ENCODE measurements at regions not wholly inside any gene's neighbourhood (a gene's known extent, or its start where the extent isn't known, plus 50 kb on each side); places are given as distances from the start of the nearest gene placed in this dataset.

GRCh38 chr5:8842971-8843551, 702.8 kb downstream of the SEMA5A start:
- ChIA-PET CTCF (no interaction called here), POLR2A (no interaction called here)
- H3K9me3 ChIP-seq: no peaks in the 10 kb centered on the region
- no peak overlapping the region for H3K4me3 ChIP-seq (ENCODE audit: control insufficient read depth in 1 of 2, extremely low read depth in 1 of 2, low read length in 1 of 2)
- H3K36me3 ChIP-seq (ENCODE audit: control insufficient read depth in 2 of 2, extremely low read depth in 1 of 2, insufficient read depth in 1 of 2, low read length in 1 of 2): no peaks in the 10 kb centered on the region
- ATAC-seq (replicated peaks in 1 of 4) (no peak), DNase-seq (no peak)
- Mint-ChIP-seq H3K36me3 (no peaks in the 10 kb centered on the region), H3K27ac (no peak overlapping the region), H3K9me3 (peaks cover 6 to 12% (median 8%) of the 10 kb centered on the region in 3 donors), H3K27me3 (no peaks in the 10 kb centered on the region), H3K4me1 (no peaks in the 10 kb centered on the region), H3K4me3 (no peak overlapping the region)
- WGBS (ENCODE audit: insufficient coverage): 91% methylated on average over 4 of the region's 5 CpGs
- H3K4me1 ChIP-seq (ENCODE audit: control insufficient read depth in 1 of 2, extremely low read depth in 1 of 2, insufficient read depth in 2 of 2, low read length in 2 of 2): no peaks in the 10 kb centered on the region
- H3K27me3 ChIP-seq (replicated peaks in 1 of 2; ENCODE audit: control insufficient read depth in 2 of 2, extremely low read depth in 1 of 2, insufficient read depth in 2 of 2, low read length in 1 of 2): no peaks in the 10 kb centered on the region
- H3K27ac ChIP-seq (ENCODE audit: low read length): no peak overlapping the region

GRCh38 chr5:8843771-8844170, 702.1 kb downstream of the SEMA5A start:
- ChIA-PET CTCF (no interaction called here), POLR2A (no interaction called here)
- Histone ChIP-seq H3K27ac (ENCODE audit: low read length) (no peak overlapping the region), H3K27me3 (replicated peaks in 1 of 2; ENCODE audit: control insufficient read depth in 2 of 2, extremely low read depth in 1 of 2, insufficient read depth in 2 of 2, low read length in 1 of 2) (no peaks in the 10 kb centered on the region), H3K4me3 (ENCODE audit: control insufficient read depth in 1 of 2, extremely low read depth in 1 of 2, low read length in 1 of 2) (no peak overlapping the region), H3K9me3 (no peaks in the 10 kb centered on the region), H3K4me1 (ENCODE audit: control insufficient read depth in 1 of 2, extremely low read depth in 1 of 2, insufficient read depth in 2 of 2, low read length in 2 of 2) (no peaks in the 10 kb centered on the region), H3K36me3 (ENCODE audit: control insufficient read depth in 2 of 2, extremely low read depth in 1 of 2, insufficient read depth in 1 of 2, low read length in 1 of 2) (no peaks in the 10 kb centered on the region)
- Mint-ChIP-seq H3K27ac (no peak overlapping the region), H3K9me3 (peaks cover 3 to 15% (median 8%) of the 10 kb centered on the region in 3 donors), H3K4me3 (no peak overlapping the region), H3K27me3 (no peaks in the 10 kb centered on the region), H3K36me3 (no peaks in the 10 kb centered on the region), H3K4me1 (no peaks in the 10 kb centered on the region)
- DNase-seq (no peak), ATAC-seq (replicated peaks in 1 of 4) (no peak)
- WGBS (ENCODE audit: insufficient coverage): no CpG with 5 or more reads among the region's 7 CpGs

- no peaks in the 10 kb centered on the region for H3K4me1 ChIP-seq (ENCODE audit: control insufficient read depth in 1 of 2, extremely low read depth in 1 of 2, insufficient read depth in 2 of 2, low read length in 2 of 2)
- ATAC-seq (replicated peaks in 1 of 4) (no peak), DNase-seq (no peak)
- ChIA-PET CTCF (no interaction called here), POLR2A (no interaction called here)
- no peak overlapping the region for H3K27ac ChIP-seq (ENCODE audit: low read length)
- H3K4me3 ChIP-seq (ENCODE audit: control insufficient read depth in 1 of 2, extremely low read depth in 1 of 2, low read length in 1 of 2): no peak overlapping the region
- Mint-ChIP-seq H3K27me3 (no peaks in the 10 kb centered on the region), H3K4me1 (no peaks in the 10 kb centered on the region), H3K27ac (no peak overlapping the region), H3K9me3 (peaks cover 3 to 14% (median 8%) of the 10 kb centered on the region in 3 donors), H3K36me3 (no peaks in the 10 kb centered on the region), H3K4me3 (no peak overlapping the region)
- 80% methylated on average over 2 of the region's 5 CpGs for whole genome bisulfite sequencing (ENCODE audit: insufficient coverage)
- no peaks in the 10 kb centered on the region for H3K36me3 ChIP-seq (ENCODE audit: control insufficient read depth in 2 of 2, extremely low read depth in 1 of 2, insufficient read depth in 1 of 2, low read length in 1 of 2)
- no peaks in the 10 kb centered on the region for H3K27me3 ChIP-seq (replicated peaks in 1 of 2; ENCODE audit: control insufficient read depth in 2 of 2, extremely low read depth in 1 of 2, insufficient read depth in 2 of 2, low read length in 1 of 2)
- no peaks in the 10 kb centered on the region for H3K9me3 ChIP-seq
These were observed 701.7 kb downstream of the SEMA5A start for GRCh38 chr5:8844206-8844605.

GRCh38 chr5:8844847-8845246, 701.0 kb downstream of the SEMA5A start:
- no peak overlapping the region for H3K4me3 ChIP-seq (ENCODE audit: control insufficient read depth in 1 of 2, extremely low read depth in 1 of 2, low read length in 1 of 2)
- CTCF ChIA-PET: no interaction called here
- no peaks in the 10 kb centered on the region for H3K4me1 ChIP-seq (ENCODE audit: control insufficient read depth in 1 of 2, extremely low read depth in 1 of 2, insufficient read depth in 2 of 2, low read length in 2 of 2)
- no peaks in the 10 kb centered on the region for H3K27me3 ChIP-seq (replicated peaks in 1 of 2; ENCODE audit: control insufficient read depth in 2 of 2, extremely low read depth in 1 of 2, insufficient read depth in 2 of 2, low read length in 1 of 2)
- ATAC-seq (replicated peaks in 1 of 4): no peak
- Mint-ChIP-seq H3K27ac (no peak overlapping the region), H3K27me3 (no peaks in the 10 kb centered on the region), H3K4me3 (no peak overlapping the region), H3K36me3 (no peaks in the 10 kb centered on the region), H3K4me1 (no peaks in the 10 kb centered on the region), H3K9me3 (peaks cover 2 to 14% (median 11%) of the 10 kb centered on the region in 3 donors)
- DNase-seq: no peak
- no peaks in the 10 kb centered on the region for H3K9me3 ChIP-seq
- 51% methylated on average over 3 of the region's 6 CpGs for WGBS (ENCODE audit: insufficient coverage)
- H3K27ac ChIP-seq (ENCODE audit: low read length): no peak overlapping the region
- POLR2A ChIA-PET: no interaction called here
- H3K36me3 ChIP-seq (ENCODE audit: control insufficient read depth in 2 of 2, extremely low read depth in 1 of 2, insufficient read depth in 1 of 2, low read length in 1 of 2): no peaks in the 10 kb centered on the region

GRCh38 chr5:8845296-8845695, 700.6 kb downstream of the SEMA5A start:
- CTCF ChIA-PET: no interaction called here
- POLR2A ChIA-PET: no interaction called here
- WGBS (ENCODE audit: insufficient coverage): 83% methylated on average over 1 of the region's 5 CpGs
- Histone ChIP-seq H3K36me3 (ENCODE audit: control insufficient read depth in 2 of 2, extremely low read depth in 1 of 2, insufficient read depth in 1 of 2, low read length in 1 of 2) (no peaks in the 10 kb centered on the region), H3K27me3 (replicated peaks in 1 of 2; ENCODE audit: control insufficient read depth in 2 of 2, extremely low read depth in 1 of 2, insufficient read depth in 2 of 2, low read length in 1 of 2) (no peaks in the 10 kb centered on the region), H3K9me3 (no peaks in the 10 kb centered on the region), H3K4me1 (ENCODE audit: control insufficient read depth in 1 of 2, extremely low read depth in 1 of 2, insufficient read depth in 2 of 2, low read length in 2 of 2) (no peaks in the 10 kb centered on the region), H3K4me3 (ENCODE audit: control insufficient read depth in 1 of 2, extremely low read depth in 1 of 2, low read length in 1 of 2) (no peak overlapping the region), H3K27ac (ENCODE audit: low read length) (no peak overlapping the region)
- no peaks in the 10 kb centered on the region for H3K4me1 Mint-ChIP-seq
- H3K9me3 Mint-ChIP-seq: peaks cover 0 to 14% (median 8%) of the 10 kb centered on the region in 3 donors
- no peak overlapping the region for H3K27ac Mint-ChIP-seq
- no peak overlapping the region for H3K4me3 Mint-ChIP-seq
- DNase-seq: no peak
- no peak for ATAC-seq (replicated peaks in 1 of 4)
- no peaks in the 10 kb centered on the region for H3K36me3 Mint-ChIP-seq
- H3K27me3 Mint-ChIP-seq: no peaks in the 10 kb centered on the region

- WGBS (ENCODE audit: insufficient coverage): 100% methylated on average over 3 of the region's 7 CpGs
- Mint-ChIP-seq H3K4me1 (no peaks in the 10 kb centered on the region), H3K4me3 (no peak overlapping the region), H3K9me3 (peaks cover 5 to 22% (median 9%) of the 10 kb centered on the region in 3 donors), H3K36me3 (no peaks in the 10 kb centered on the region), H3K27me3 (no peaks in the 10 kb centered on the region), H3K27ac (no peak overlapping the region)
- DNase-seq (no peak), ATAC-seq (replicated peaks in 1 of 4) (no peak)
- Histone ChIP-seq H3K27ac (ENCODE audit: low read length) (no peak overlapping the region), H3K36me3 (ENCODE audit: control insufficient read depth in 2 of 2, extremely low read depth in 1 of 2, insufficient read depth in 1 of 2, low read length in 1 of 2) (no peaks in the 10 kb centered on the region), H3K4me1 (ENCODE audit: control insufficient read depth in 1 of 2, extremely low read depth in 1 of 2, insufficient read depth in 2 of 2, low read length in 2 of 2) (no peaks in the 10 kb centered on the region), H3K4me3 (ENCODE audit: control insufficient read depth in 1 of 2, extremely low read depth in 1 of 2, low read length in 1 of 2) (no peak overlapping the region), H3K27me3 (replicated peaks in 1 of 2; ENCODE audit: control insufficient read depth in 2 of 2, extremely low read depth in 1 of 2, insufficient read depth in 2 of 2, low read length in 1 of 2) (no peaks in the 10 kb centered on the region), H3K9me3 (no peaks in the 10 kb centered on the region)
- POLR2A ChIA-PET: no interaction called here
- CTCF ChIA-PET: no interaction called here
These were observed 697.5 kb downstream of the SEMA5A start for GRCh38 chr5:8848366-8848765.

GRCh38 chr5:8848997-8849594, 696.8 kb downstream of the SEMA5A start:
- ChIA-PET CTCF (no interaction called here), POLR2A (no interaction called here)
- Mint-ChIP-seq H3K27ac (no peak overlapping the region), H3K36me3 (no peaks in the 10 kb centered on the region), H3K9me3 (peaks cover 5 to 21% (median 13%) of the 10 kb centered on the region in 3 donors), H3K27me3 (no peaks in the 10 kb centered on the region), H3K4me1 (no peaks in the 10 kb centered on the region), H3K4me3 (no peak overlapping the region)
- H3K4me3 ChIP-seq (ENCODE audit: control insufficient read depth in 1 of 2, extremely low read depth in 1 of 2, low read length in 1 of 2): no peak overlapping the region
- H3K9me3 ChIP-seq: no peaks in the 10 kb centered on the region
- H3K4me1 ChIP-seq (ENCODE audit: control insufficient read depth in 1 of 2, extremely low read depth in 1 of 2, insufficient read depth in 2 of 2, low read length in 2 of 2): no peaks in the 10 kb centered on the region
- H3K27me3 ChIP-seq (replicated peaks in 1 of 2; ENCODE audit: control insufficient read depth in 2 of 2, extremely low read depth in 1 of 2, insufficient read depth in 2 of 2, low read length in 1 of 2): no peaks in the 10 kb centered on the region
- no peak for ATAC-seq (replicated peaks in 1 of 4)
- H3K27ac ChIP-seq (ENCODE audit: low read length): no peak overlapping the region
- 100% methylated on average over 1 of the region's 3 CpGs for WGBS (ENCODE audit: insufficient coverage)
- no peaks in the 10 kb centered on the region for H3K36me3 ChIP-seq (ENCODE audit: control insufficient read depth in 2 of 2, extremely low read depth in 1 of 2, insufficient read depth in 1 of 2, low read length in 1 of 2)
- no peak for DNase-seq
